GM12878 (cell line): ENCODE measurements at regions not wholly inside any gene's neighbourhood (a gene's known extent, or its start where the extent isn't known, plus 50 kb on each side); places are given as distances from the start of the nearest gene placed in this dataset.

ENCODE experiments used
- ATAC-seq: fragments of 200-7000 bp; cut with Tn5 transposase; 3 replicates; pipeline ENCODE4 v1.9.1; 2020; ENCODE audit warnings: mild to moderate bottlenecking, moderate library complexity
- BruUV-seq: library from RNA; stranded (reverse); fragments of 400-500 nt; replicated peaks from 2 replicates; lab custom pipeline; 2021; lab: Mats Ljungman, UMichigan
- CTCF ChIA-PET: fragments of 300-600 bp; sonication (Branson Sonifier 250); formaldehyde crosslinking; extraction: SDS; loops from one replicate; lab custom pipeline; 2021; ENCODE audit warnings: inconsistent platforms; lab: Yijun Ruan, JAX
- POLR2A ChIA-PET: fragments of 350-600 bp; formaldehyde crosslinking; extraction: SDS; loops from one replicate; lab custom pipeline; 2021; ENCODE audit warnings: inconsistent platforms; lab: Charles Lee
- RAD21 ChIA-PET: fragments of 300-600 bp; sonication (Branson Sonifier 250); formaldehyde crosslinking; loops from one replicate; lab custom pipeline; 2023; ENCODE audit warnings: antibody characterized with exemption; ENCODE audit not compliant: unreplicated experiment; lab: Charles Lee
- SMC1A ChIA-PET: fragments of 300-600 bp; sonication (Branson Sonifier 250); formaldehyde crosslinking; loops from one replicate; lab custom pipeline; 2023; ENCODE audit not compliant: unreplicated experiment, uncharacterized antibody; lab: Charles Lee
- DNase-seq: peaks from one replicate; pipeline ENCODE4 v3.0.0-alpha.2; 2011; ENCODE audit warnings: low read depth, low spot score
- FAIRE-seq: peaks from 3 replicates; lab custom pipeline; 2011; peaks lifted over from hg19 to GRCh38; lab: Jason Lieb, UNC
- H2AFZ ChIP-seq: 2 replicates; pipeline ENCODE4 v1.6.0; 2011; ENCODE audit warnings: low read depth, low read length, control low read depth; ENCODE audit not compliant: control insufficient read depth
- H3K27ac ChIP-seq: 2 replicates; pipeline ENCODE4 v1.5.1; 2011; ENCODE audit warnings: control low read depth; ENCODE audit not compliant: control insufficient read depth, insufficient read depth
- H3K27me3 ChIP-seq, 2 experiments: replicated peaks in 1 of 2; 2 replicates each; pipeline versions ENCODE4 v1.6.0 to v1.6.1; 2011; ENCODE audit warnings: low read length in 1 of 2; ENCODE audit not compliant: control insufficient read depth in 2 of 2, insufficient read depth in 2 of 2
- H3K36me3 ChIP-seq, 2 experiments: 2 replicates each; pipeline ENCODE4 v1.5.1; 2011; ENCODE audit warnings: low read length in 1 of 2; ENCODE audit not compliant: control insufficient read depth in 2 of 2, insufficient read depth in 2 of 2
- H3K4me1 ChIP-seq: 2 replicates; pipeline ENCODE4 v1.6.1; 2011; ENCODE audit warnings: mild to moderate bottlenecking, low read length, moderate library complexity, mixed read lengths; ENCODE audit not compliant: control insufficient read depth, insufficient read depth
- H3K4me2 ChIP-seq: 2 replicates; pipeline ENCODE4 v1.6.0; 2011; ENCODE audit warnings: control low read depth; ENCODE audit not compliant: control insufficient read depth, insufficient read depth
- H3K4me3 ChIP-seq: fragments of 200-600 bp; sonication (generic); 2 replicates; pipeline ENCODE4 v1.5.1; 2016
- H3K79me2 ChIP-seq: 2 replicates; pipeline ENCODE4 v1.6.0; 2011; ENCODE audit warnings: low read length; ENCODE audit not compliant: control insufficient read depth, insufficient read depth
- H3K9ac ChIP-seq: 2 replicates; pipeline ENCODE4 v1.8.0; 2011; ENCODE audit warnings: low read length, control low read depth, mixed read lengths; ENCODE audit not compliant: control insufficient read depth, insufficient read depth
- H3K9me3 ChIP-seq: replicated peaks from 3 replicates; pipeline ENCODE4 v1.5.1; 2011; ENCODE audit warnings: mild to moderate bottlenecking, low read length; ENCODE audit not compliant: control insufficient read depth, insufficient read depth
- H4K20me1 ChIP-seq: 2 replicates; pipeline ENCODE4 v1.6.0; 2011; ENCODE audit not compliant: control insufficient read depth, insufficient read depth
- BACH1 ChIP-seq: fragments of 450-650 bp; IDR thresholded peaks from 2 replicates; pipeline ENCODE4 v1.6.1; 2017; ENCODE audit warnings: mild to moderate bottlenecking, borderline replicate concordance
- FOS ChIP-seq: IDR thresholded peaks from 3 replicates; pipeline ENCODE4 v1.6.1; 2011; ENCODE audit warnings: borderline replicate concordance; ENCODE audit not compliant: insufficient read length; ENCODE audit errors: extremely low read depth
- HDAC6 ChIP-seq: fragments of 200-600 bp; sonication (generic); IDR thresholded peaks from one replicate; pipeline ENCODE4 v1.8.0; 2017; ENCODE audit warnings: antibody characterized with exemption; ENCODE audit not compliant: unreplicated experiment
- IKZF1 ChIP-seq: fragments of 450-650 bp; conservative IDR thresholded peaks from 2 replicates; pipeline ENCODE4 v1.6.1; 2017; ENCODE audit warnings: antibody characterized with exemption, mild to moderate bottlenecking
- IKZF2 ChIP-seq, 2 experiments: fragments of 450-650 bp; IDR thresholded peaks; 2 replicates each; pipeline ENCODE4 v1.6.1; 2017; ENCODE audit warnings: mild to moderate bottlenecking in 2 of 2, moderate library complexity in 2 of 2
- MLLT1 ChIP-seq: fragments of 450-650 bp; IDR thresholded peaks from 2 replicates; pipeline ENCODE4 v1.6.1; 2016; ENCODE audit warnings: mild to moderate bottlenecking
- MYC ChIP-seq: IDR thresholded peaks from 2 replicates; pipeline ENCODE4 v1.6.1; 2011; ENCODE audit warnings: mild to moderate bottlenecking, low read length, moderate library complexity, inconsistent platforms; ENCODE audit not compliant: insufficient read depth, insufficient replicate concordance, insufficient read length, severe bottlenecking
- POU2F2 ChIP-seq: IDR thresholded peaks from 3 replicates; pipeline ENCODE4 v1.6.1; 2011; ENCODE audit warnings: low read depth, mild to moderate bottlenecking, low read length, borderline replicate concordance
- RBBP5 ChIP-seq: fragments of 200-600 bp; sonication (generic); conservative IDR thresholded peaks from 2 replicates; pipeline ENCODE4 v1.6.1; 2016
- RCOR1 ChIP-seq: conservative IDR thresholded peaks from 2 replicates; pipeline ENCODE4 v1.6.1; 2012; ENCODE audit warnings: low read depth, low read length, improper control_type of control experiment
- RELA ChIP-seq: fragments of 450-650 bp; IDR thresholded peaks from 2 replicates; pipeline ENCODE4 v1.8.0; 2014; ENCODE audit warnings: borderline replicate concordance; ENCODE audit not compliant: partially characterized antibody
- STAT3 ChIP-seq: IDR thresholded peaks from 2 replicates; pipeline ENCODE4 v1.6.1; 2011; ENCODE audit warnings: low read depth, low read length, improper control_type of control experiment
- YY1 ChIP-seq: IDR thresholded peaks from 2 replicates; pipeline ENCODE4 v1.6.1; 2011; ENCODE audit warnings: low read depth, mild to moderate bottlenecking, low read length
- ZBTB4 ChIP-seq: fragments of 450-650 bp; formaldehyde crosslinking; IDR thresholded peaks from 2 replicates; pipeline ENCODE4 v1.4.0; 2022; ENCODE audit warnings: mild to moderate bottlenecking, moderate library complexity
- ZNF217 ChIP-seq: fragments of 450-650 bp; IDR thresholded peaks from 2 replicates; pipeline ENCODE4 v1.6.1; 2017; ENCODE audit warnings: antibody characterized with exemption, mild to moderate bottlenecking
- ZNF687 ChIP-seq: fragments of 450-650 bp; IDR thresholded peaks from 2 replicates; pipeline ENCODE4 v1.6.1; 2017; ENCODE audit warnings: mild to moderate bottlenecking, moderate library complexity
- WGBS: methylation state at CpG from one replicate; pipeline ENCODE4 v1.1.6; 2016; ENCODE audit warnings: low lambda C conversion rate; ENCODE audit not compliant: insufficient replicate concordance, insufficient coverage; ENCODE audit errors: missing lambda C conversion rate; 5-methylcytosine and 5-hydroxymethylcytosine counted together
- in situ Hi-C: fragments of 300-500 bp; cut with MboI; formaldehyde crosslinking; loops from 9 replicates; pipeline ENCODE4 v1.14.3; 2018; ENCODE audit warnings: mixed read lengths
- intact Hi-C: fragments of 100-400 bp; cut with micrococcal nuclease; formaldehyde crosslinking; loops from one replicate; pipeline ENCODE4 v1.14.2; 2022; ENCODE audit not compliant: unreplicated experiment

GRCh38 chr3:82596805-82597204, 835.4 kb upstream of the GBE1 start:
- no peak for ATAC-seq
- Histone ChIP-seq H3K9me3 (no peaks in the 10 kb centered on the region), H3K4me2 (no peak overlapping the region), H2AFZ (no peak overlapping the region), H3K4me3 (no peak overlapping the region), H4K20me1 (no peaks in the 10 kb centered on the region), H3K27me3 (no peaks in the 10 kb centered on the region), H3K4me1 (no peaks in the 10 kb centered on the region), H3K36me3 (no peaks in the 10 kb centered on the region), H3K27ac (no peak overlapping the region), H3K9ac (no peak overlapping the region), H3K79me2 (no peaks in the 10 kb centered on the region)
- CTCF ChIA-PET, result no interaction called here
- no TSS peak for BruUV-seq
- TF ChIP-seq YY1 (no peak), POU2F2 (no peak), RCOR1 (no peak), STAT3 (no peak), MYC (no peak), BACH1 (no peak), HDAC6 (no peak), ZNF217 (no peak), IKZF1 (no peak), IKZF2 (IDR thresholded peaks at IDR 0.05) (no peak), ZBTB4 (no peak), FOS (no peak), MLLT1 (no peak), ZNF687 (no peak), RELA (no peak), RBBP5 (no peak)
- RAD21 ChIA-PET, result no interaction called here
- SMC1A ChIA-PET, result interaction anchor here (0.8 kb wide), 1 partner anchor 11 kb away, joined by 3 read pairs; no protein-coding TSS in a partner anchor
- in situ Hi-C loops, result no loop called here
- intact Hi-C loops, result no loop called here
- POLR2A ChIA-PET, result no interaction called here
- no peak for DNase-seq
- no peak for FAIRE-seq
- WGBS, result 29% methylated on average over 1 of the region's 1 CpG
